ENCODE measurements at regions not wholly inside any gene's neighbourhood (a gene's known extent, or its start where the extent isn't known, plus 50 kb on each side); places are given as distances from the start of the nearest gene placed in this dataset.

GRCh38 chr4:23999714-24000469 is 110.0 kb upstream of the PPARGC1A start:
- no peak overlapping the region for H3K4me2 ChIP-seq
- FAIRE-seq (no peak), ATAC-seq (no peak), DNase-seq (ENCODE audit: low read depth in 1 of 2, low spot score in 1 of 2) (no peak)
- TF ChIP-seq EP300 (IDR thresholded peaks at IDR 0.05), result no peak
- no peak for TF ChIP-seq FOXS1 (CRISPR knock-in tag; IDR thresholded peaks at IDR 0.05)
- TF ChIP-seq ZFP36 (IDR thresholded peaks at IDR 0.05; ENCODE audit: borderline replicate concordance, partially characterized antibody), result no peak
- TF ChIP-seq MAFK (IDR thresholded peaks at IDR 0.05; ENCODE audit: partially characterized antibody), result no peak
- no peak for TF ChIP-seq BCL3 (IDR thresholded peaks at IDR 0.05)
- no peak for TF ChIP-seq ZC3H11A (IDR thresholded peaks at IDR 0.05)
- no peak for TF ChIP-seq EHF (CRISPR knock-in tag; IDR thresholded peaks at IDR 0.05)
- no peak for TF ChIP-seq EHMT2 (IDR thresholded peaks at IDR 0.05; ENCODE audit: low read depth)
- TF ChIP-seq RNF2 (IDR thresholded peaks at IDR 0.05; ENCODE audit: borderline replicate concordance, low read depth), result no peak
- TF ChIP-seq FOSB (CRISPR knock-in tag; IDR thresholded peaks at IDR 0.05), result no peak
- no peak for TF ChIP-seq SMC3 (IDR thresholded peaks at IDR 0.05)
- TF ChIP-seq ATOH8 (CRISPR knock-in tag; IDR thresholded peaks at IDR 0.05; ENCODE audit: low read depth), result no peak
- H3K27ac ChIP-seq, result no peak overlapping the region
- no peaks in the 10 kb centered on the region for H3K9me3 ChIP-seq
- 34% methylated on average over 17 of the region's 17 CpGs for WGBS (ENCODE audit: missing lambda C conversion rate)
- ChIA-PET POLR2A (no interaction called here), CTCF (no interaction called here)
- no peaks in the 10 kb centered on the region for H3K4me1 ChIP-seq
- H3K4me3 ChIP-seq, result no peak overlapping the region

- ChIA-PET CTCF (interaction anchor here (0.6 kb wide), 1 partner anchor 312 kb away, joined by 3 read pairs; no protein-coding TSS in a partner anchor), POLR2A (no interaction called here)
- Histone ChIP-seq H3K9me3 (no peaks in the 10 kb centered on the region), H3K4me2 (no peak overlapping the region), H3K27ac (no peak overlapping the region), H3K4me3 (no peak overlapping the region), H3K4me1 (no peaks in the 10 kb centered on the region)
- no peak for FAIRE-seq
- no peak for TF ChIP-seq HDAC2 (IDR thresholded peaks at IDR 0.05)
- no peak for TF ChIP-seq NFE2L2 (conservative IDR thresholded peaks at IDR 0.05; ENCODE audit: low read length)
- TF ChIP-seq TFCP2L1 (CRISPR knock-in tag; IDR thresholded peaks at IDR 0.05), result no peak
- no peak for TF ChIP-seq TP53 (CRISPR knock-in tag; IDR thresholded peaks at IDR 0.05)
- TF ChIP-seq REST (IDR thresholded peaks at IDR 0.05), result no peak
- TF ChIP-seq RCOR1 (IDR thresholded peaks at IDR 0.05; ENCODE audit: low read depth, low read length), result no peak
- TF ChIP-seq GATA3 (IDR thresholded peaks at IDR 0.05; ENCODE audit: borderline replicate concordance), result no peak
- TF ChIP-seq FOSB (CRISPR knock-in tag; IDR thresholded peaks at IDR 0.05), result no peak
- ATAC-seq, result no peak
- 6% methylated on average over 1 of the region's 1 CpG for WGBS (ENCODE audit: missing lambda C conversion rate)
- DNase-seq (ENCODE audit: low read depth in 1 of 2, low spot score in 1 of 2), result no peak
Observed at GRCh38 chr4:23993373-23993772, 103.5 kb upstream of the PPARGC1A start.

GRCh38 chr4:23991444-23991843 is 101.6 kb upstream of the PPARGC1A start:
- FAIRE-seq (no peak), DNase-seq (ENCODE audit: low read depth in 1 of 2, low spot score in 1 of 2) (no peak), ATAC-seq (no peak)
- WGBS (ENCODE audit: missing lambda C conversion rate), result 0% methylated on average over 1 of the region's 1 CpG
- Histone ChIP-seq H3K27ac (no peak overlapping the region), H3K4me3 (no peak overlapping the region), H3K4me1 (no peaks in the 10 kb centered on the region), H3K9me3 (no peaks in the 10 kb centered on the region), H3K4me2 (no peak overlapping the region)
- POLR2A ChIA-PET, result no interaction called here
- CTCF ChIA-PET, result no interaction called here
- TF ChIP-seq CTCF (IDR thresholded peaks at IDR 0.05) (no peak), ATOH8 (CRISPR knock-in tag; IDR thresholded peaks at IDR 0.05; ENCODE audit: low read depth) (no peak), TP53 (CRISPR knock-in tag; IDR thresholded peaks at IDR 0.05) (no peak), REST (IDR thresholded peaks at IDR 0.05) (no peak), ESRRA (IDR thresholded peaks at IDR 0.05; ENCODE audit: borderline replicate concordance, low read length) (no peak)

Measured in A549 (cell line).